SIG-M5 treated with dmso at 0.1 percent for 504 hours (cell line): ENCODE measurements at regions not wholly inside any gene's neighbourhood (a gene's known extent, or its start where the extent isn't known, plus 50 kb on each side); places are given as distances from the start of the nearest gene placed in this dataset.

Experiments used
- DNase-seq: peaks from one replicate; lab custom pipeline; 2025; ENCODE audit not compliant: unreplicated experiment; lab: John Stamatoyannopoulos, UW

DNA sequence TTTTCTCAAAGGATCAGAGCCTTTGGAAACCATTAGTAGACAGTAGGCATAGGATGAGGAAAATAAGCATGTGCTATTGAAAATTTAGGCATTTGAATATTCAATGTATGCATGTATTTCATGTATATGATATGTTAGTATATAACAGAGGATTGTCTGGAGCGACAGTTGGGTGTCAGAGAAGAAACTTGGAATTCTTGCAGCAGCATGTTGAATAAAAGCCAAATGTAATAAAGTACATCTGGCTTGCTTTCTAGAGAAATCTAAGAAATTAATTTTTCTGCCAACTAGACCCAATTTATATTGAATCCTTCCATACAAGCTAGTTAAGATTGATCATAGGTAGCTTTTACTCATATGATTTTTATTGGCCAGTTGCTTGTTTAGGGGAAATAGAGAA, 578.8 kb downstream of the CDH11 start:
- DNase-seq = no peak

DNA sequence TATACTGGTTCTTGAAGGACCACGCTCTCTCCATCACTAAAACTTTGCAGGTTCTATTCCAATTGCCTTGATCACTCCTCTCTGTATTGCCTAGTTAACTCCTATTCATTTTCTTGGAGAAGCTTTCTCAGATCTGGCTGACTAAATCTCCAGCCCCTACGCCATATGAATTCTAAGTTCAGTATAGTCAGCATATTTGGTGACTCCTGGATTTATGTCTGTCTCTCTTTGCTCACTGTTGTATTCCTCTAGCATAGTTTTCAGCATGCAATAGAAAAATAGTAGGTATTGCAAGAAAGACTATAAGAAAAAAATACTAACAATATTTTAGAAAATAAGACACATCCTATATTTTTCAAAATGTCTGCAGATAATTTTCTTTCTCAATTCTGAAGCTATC, 579.7 kb downstream of the CDH11 start:
- no peak for DNase-seq

DNA sequence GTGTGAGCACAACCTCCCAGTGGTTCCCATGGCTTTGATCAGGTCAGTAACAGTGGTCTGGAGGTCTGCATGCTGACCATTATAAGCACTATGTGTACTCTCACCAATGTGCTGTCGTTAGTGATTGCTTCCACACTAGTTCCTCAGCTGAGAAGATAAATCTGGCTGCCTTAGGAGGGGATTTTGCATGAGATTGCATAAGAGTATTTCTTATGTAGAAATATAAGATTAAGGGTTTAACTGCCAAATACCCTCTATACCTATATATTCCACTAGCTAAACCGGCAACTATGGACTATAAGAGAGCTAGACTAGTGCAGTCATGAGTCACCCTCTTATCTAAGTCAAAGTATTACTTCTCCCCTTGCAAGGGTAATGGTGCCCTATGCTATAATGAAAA, 580.2 kb downstream of the CDH11 start:
- DNase-seq = no peak

DNA sequence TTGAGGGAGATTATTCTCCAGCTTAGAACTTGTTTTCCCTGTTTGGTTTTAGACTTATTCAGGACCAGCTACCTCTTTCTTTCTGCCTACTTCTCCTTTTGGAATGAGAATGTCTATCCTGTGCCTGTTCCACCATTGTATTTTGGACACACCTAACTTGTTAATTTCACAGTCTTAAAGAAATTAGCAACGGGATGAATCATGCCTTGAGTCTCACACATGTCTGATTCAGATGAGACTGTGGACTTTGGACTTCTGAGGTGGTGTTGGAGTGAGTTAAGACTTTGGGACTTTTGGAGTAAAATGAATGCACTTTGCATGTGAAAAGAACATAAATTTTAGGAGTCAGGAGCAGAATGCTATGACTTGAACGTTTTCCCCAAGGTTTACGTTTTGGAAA, 581.4 kb downstream of the CDH11 start:
- no peak for DNase-seq

DNA sequence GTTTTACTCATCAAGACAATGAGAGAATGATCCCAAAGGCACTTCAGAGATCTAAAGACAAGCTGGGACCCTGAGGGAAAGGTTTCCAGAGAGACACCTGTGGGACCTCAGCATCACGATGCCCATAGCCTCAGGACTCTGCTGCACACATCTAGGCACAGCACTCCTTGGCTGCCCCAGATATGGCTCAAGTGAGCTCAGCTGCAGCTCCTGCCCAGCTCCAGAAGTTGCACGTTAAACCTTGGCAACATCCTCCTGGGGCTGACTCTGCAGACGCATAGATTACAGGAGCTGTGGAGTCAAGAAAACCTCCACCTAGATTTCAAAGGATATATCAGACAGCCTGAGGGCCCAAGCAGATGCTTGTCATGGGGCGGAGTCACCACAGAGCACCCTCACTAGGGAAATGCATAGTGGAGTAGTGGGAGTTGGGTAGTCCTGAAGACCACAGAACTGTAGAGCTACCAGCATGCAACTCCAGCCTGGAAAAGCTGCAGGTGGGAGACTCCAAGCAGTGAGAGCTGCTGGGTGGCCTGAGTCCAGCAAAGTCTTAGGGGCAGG, 582.0 kb downstream of the CDH11 start:
- DNase-seq = no peak

DNA sequence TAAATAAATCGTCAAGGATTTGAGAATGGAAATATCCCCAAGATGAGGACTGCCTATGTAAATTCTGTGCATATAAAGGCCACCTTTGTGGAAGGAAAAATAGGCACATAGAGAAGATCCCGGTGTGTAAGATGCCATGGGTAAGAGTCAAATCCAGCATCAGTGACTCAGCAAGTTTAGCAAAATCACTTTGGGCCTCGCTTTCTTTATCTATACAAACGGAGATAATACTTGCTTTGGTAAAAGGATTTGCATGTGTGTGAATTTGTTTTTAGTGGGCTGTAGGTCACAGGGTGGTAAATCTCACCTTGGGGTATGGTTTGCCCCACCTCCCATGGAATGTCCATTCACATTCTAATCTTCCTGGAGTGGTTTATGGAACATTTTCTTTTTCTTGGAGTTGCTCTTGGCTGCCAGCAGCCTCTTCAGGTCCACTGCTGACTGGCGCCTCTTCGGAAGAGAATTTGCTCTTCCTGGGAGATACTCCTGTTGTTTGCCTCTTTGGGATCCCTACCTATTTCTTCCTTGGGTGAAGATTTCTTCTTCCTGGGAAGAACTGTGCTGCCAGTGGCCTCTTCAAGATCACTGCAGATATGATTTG, 587.6 kb downstream of the CDH11 start:
- no peak for DNase-seq

DNA sequence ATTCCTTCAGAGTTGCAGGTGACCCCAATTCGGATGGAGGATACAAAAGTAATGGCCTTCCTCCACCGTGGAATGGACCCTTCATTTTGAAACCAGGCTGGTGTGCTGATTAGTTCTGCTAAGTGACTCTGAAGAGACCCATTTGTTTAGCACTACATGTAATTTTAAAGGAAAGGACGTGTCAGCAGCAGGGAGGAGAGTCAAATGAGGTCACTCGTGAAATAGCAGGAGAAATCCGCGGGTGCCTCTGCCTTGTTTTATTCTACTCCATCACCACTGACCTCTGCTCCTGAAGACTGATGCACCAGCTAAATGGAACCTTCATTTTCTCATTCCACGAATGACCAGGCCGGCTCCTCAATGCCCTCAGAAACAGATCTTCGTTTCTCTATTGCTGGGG, 589.2 kb downstream of the CDH11 start:
- no peak for DNase-seq

DNA sequence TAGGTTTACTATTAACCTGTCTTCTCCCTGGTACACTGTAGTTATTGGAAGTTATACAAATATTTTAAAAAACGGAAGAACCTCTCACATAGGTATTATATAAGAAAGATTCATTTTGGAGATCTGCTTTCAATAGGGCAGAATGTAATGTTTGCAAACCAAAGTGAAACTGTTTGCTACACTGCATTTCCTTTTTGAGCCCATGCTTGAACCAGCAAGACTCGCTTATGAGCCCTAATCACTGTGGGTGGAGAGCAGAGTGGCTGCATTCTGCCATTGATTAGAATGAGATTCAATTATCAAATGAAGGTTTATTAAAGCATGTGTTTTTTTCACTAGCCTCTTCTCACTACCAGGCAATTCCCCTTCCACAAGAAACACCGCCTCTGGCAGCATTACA, 589.7 kb downstream of the CDH11 start:
- no peak for DNase-seq

DNA sequence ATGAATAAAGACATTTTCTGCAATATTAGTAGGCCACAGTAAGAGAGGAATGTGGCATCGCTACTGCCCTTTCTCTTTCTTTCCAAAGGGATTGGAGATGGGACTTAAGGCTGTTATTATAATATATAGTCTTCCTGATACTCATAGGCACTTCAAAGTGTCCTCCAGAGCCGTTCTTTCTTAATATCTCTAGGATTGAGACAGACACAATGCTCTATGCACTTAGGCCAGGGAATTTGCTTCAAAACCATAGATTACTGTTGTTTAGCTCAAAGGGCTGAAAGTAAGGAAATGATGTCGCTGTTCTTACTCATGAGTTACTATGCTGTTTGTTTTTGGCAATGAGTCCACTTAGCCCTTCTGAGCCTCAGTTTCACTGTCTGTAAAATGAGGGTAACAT, 590.5 kb downstream of the CDH11 start:
- DNase-seq = no peak

DNA sequence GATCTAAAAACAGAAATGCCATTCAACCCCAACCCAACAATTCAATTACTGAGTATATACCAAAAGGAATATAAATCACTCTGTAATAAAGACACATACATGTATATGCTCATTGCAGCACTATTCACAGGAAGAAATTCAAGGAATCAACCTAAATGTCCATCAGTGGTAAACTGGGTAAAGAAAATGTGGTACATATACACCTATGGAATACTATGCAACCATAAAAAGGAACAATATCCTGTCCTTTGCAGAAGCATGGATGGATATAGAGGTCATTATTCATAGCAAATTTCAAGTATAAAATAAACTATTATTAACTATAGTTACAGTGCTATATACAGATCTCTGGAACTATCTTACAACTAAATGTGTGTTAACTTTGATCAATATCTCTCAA, 599.3 kb downstream of the CDH11 start:
- DNase-seq = no peak

DNA sequence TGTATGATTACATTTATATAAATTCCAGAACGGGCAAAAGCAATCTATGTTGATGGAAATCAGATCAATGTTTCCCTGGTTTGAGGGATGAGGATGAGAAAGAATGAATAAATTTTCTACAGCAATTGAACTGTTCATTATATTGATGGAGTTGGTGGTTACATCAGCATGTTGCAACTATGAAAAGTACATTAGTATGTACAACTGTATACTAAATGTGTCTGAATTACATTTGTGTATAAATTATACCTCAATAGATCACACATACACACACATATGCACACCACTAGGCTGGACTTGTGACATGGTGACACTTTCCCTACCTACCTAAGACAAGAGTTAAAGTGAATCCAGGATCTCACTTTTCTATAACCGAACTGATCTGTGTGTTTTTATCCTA, 608.0 kb downstream of the CDH11 start:
- no peak for DNase-seq

DNA sequence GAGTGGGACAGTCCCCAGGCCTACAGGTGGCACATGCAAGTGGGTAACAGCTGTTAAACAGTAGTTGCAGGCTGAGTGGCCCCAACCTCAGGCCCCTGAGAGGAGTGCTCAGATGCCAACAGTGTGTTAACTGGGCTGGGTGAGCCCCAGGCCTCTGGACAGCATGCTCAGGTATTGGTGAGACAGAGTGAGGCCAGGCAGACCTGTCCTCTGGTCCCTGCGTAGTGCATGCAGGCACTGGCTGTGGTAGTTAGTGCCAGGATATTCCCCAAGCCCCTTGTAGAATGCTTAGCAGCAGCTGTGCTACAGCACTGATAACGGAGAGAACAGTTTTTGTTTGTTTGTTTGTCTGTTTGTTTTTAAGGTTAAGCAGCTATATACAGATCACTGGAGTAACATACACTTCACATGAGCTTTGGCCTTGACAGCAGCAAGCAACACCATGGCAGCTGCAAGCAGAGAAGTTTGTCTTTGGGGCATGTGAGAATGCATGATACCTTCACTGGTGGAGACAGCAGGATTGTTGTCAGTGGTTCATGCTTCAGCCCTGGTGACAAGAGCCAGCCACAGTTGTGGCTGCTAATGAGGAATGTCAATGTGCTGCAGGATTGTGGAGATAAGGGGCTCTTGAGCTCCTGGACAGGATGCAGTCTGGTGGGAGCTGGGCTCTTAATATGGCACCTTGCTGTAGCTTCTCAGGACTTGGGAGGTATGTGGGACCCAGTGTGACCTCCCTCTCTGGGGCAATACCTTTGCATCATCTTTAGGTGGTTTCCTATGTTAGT, 614.4 kb downstream of the CDH11 start:
- no peak for DNase-seq

DNA sequence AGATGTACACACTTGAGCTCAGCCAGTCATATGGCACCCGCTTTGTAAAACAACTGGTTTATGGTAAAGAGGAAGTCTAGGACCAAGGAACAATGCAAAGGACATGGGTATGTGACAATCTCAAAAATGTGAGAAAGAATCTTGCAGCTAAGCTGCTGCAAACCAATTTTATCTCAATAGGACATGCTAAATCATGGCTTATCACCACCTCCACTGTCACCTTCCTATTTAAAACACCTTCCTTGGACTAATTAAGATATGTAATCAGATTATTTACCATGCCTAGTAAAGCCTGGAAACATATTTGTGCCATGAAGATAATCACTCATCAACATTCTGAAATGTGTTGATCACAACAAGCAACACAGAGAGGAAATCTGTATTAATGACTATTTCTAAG, 622.7 kb downstream of the CDH11 start:
- no peak for DNase-seq

DNA sequence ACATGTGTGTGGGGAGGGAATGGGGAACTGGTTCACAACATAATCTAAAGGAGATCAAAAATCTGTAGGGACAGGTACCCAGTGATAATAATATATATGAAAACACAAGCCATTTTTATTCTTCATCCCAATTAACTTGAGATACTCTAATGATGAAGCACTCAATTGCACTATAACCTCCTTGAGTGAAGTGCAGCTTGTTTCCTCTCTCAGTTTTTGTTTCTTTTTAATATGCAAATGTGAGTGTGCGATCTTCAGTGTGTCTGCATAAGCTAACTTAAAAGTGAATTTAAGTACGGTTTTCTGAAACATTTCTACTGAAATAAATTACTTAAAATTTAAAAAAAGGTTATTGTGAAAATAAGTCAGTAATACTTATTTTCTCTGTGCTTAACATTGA, 623.5 kb downstream of the CDH11 start:
- DNase-seq = no peak

DNA sequence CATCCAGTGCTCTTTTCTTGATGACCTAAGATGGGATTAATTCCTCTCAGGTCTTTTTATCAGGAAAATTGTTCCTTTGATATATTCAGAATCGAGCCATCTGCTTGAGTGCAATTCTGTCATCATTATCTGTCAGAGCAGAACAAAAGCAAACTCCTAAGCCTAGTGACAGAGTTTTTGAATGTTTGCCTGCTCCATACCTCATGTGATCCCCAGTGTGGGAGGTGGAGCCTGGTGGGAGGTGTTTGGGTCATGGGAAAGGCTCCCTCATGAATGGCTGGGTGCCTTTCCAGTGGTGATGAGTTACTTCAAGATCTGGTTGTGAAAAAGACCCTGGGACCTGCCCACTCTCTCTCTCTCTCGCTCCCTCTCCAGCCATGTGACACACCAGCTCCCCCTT, 628.2 kb downstream of the CDH11 start:
- no peak for DNase-seq

DNA sequence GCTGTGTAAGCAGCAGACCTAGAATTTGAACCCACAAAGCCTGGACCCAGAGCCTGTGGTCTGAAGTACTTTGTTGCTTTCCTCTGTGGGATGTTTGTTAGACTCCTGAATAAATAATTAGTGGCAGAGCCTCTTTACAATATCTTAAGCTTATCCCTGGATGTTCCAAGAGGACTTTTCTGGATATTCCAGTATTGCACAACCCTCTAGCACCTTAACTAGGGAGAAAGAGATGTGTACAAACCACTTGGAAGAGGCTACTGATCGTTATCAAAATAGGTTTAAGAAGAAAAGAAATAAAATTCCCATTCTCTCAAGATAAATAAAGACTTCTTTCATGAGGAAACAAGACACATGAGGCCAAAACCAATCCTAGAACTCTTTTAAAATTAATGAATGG, 632.4 kb downstream of the CDH11 start:
- DNase-seq = no peak

DNA sequence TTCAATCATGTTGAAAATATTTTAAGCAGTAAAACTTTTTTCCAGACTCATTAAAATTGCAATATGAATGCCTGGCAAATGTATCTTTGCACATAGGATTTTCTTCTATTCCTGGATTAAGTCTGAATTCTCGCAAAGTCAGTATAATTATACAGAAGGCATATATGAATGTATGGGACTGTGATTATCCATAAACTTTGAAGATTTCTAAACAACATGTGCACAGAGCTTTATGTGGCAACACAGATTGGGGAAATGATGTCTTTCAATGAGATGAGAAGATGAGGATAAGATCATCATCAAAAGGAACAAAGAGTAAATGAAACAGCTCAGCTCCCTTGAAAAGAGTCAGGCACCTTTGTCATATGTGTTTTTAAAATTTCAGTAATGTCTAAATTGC, 635.3 kb downstream of the CDH11 start:
- no peak for DNase-seq

DNA sequence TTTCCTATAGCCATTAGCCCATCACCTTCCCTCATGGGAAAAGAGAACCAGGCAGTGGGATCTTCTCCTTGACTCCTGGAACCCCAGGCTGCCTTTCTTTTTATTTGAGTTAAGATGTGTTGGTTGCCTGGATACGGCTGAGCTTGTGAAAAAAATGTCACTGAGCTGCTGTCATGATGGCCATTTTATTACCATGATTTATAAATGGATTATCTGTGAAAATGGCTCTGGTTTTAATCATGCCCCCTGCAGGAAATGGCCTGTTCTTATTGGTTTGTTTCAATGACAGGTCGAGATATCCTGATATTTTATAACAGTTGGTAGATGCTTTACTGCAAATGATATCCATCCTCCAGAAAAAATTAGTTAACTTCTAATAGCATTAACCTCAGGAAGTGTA, 640.4 kb downstream of the CDH11 start:
- no peak for DNase-seq

DNA sequence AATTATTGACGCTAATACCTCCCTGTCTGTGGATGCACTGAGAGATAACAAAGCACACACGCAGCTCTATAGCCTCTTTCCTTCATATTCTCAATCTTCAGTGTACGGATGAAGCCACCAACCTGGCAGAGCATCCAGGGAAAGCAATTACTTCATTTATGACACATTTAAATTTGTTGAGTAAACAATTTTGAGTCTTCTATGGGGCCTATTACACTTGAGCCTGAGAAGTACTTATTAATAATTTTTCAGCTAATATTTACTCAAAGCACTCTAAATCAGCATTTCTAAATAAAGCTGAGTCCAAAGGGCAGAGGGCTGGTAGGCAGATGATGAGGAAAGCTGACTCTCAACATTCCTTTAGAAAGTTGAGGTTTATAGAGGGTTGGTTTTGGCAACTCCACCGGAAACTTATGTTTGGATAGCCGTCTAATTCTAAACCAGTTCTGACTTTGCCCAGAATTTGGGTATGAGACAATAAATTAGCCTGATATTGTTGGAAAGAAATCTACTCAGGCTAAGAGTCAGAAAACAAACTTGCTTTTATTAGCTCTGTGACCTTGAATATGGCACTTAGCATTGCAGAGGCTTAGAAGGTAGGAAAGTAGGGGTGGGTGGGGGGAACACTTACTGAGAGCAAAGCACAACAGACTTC, 643.5 kb downstream of the CDH11 start:
- peak; percentile 36 for DNase-seq

DNA sequence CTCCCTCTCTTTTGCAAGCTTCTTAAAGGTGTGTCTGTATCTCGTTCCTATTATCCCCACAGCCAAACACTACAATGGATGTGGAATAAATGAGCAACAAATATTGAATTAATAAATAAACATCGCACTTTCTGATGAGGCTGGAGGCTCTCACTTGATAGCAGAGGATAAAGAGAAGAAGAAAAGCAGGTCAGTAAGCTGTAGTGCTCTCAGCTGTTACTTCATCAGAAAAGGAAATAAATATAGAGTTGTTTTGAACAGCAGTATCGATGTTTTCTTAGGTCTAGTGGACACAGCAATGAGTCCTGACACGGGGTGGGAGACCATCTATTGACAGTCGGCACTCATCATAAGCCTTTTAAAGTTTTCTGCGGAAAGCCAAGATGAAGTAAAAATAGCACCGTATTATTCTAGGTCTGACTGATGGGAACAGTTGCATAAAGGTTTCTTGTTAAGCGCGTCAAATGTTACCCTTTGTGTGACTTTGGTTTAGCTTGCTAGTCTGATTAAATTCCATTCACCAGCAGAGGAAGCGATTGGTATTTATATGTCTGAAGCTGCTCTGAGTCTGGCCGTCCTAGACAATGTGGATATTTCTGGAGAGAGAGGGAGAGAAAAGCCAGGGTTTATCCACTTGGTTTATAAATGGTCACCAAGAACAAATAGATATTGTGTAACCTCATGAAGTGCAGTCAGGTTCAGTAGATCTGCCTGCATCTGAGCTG, 646.1 kb downstream of the CDH11 start:
- no peak for DNase-seq

DNA sequence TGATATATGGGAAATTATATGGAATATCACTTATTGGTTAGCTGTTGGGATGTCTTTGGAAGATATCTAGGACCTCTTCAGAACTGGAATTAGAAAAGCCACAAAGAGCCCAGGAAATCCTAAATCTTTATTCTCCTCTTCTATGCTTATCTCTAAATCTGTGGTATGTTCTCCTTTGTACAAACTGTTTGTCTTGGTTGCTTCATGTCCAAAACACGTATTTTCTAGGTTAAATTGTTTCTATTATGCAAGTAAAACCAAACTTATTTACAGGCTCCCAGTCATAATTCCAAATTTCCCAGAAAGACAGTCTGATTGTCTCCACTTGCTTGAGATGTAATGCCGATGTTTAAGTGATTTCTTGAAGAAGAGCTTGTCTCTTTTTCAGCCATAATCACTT, 650.9 kb downstream of the CDH11 start:
- no peak for DNase-seq
